ENCODE measurements at regions not wholly inside any gene's neighbourhood (a gene's known extent, or its start where the extent isn't known, plus 50 kb on each side); places are given as distances from the start of the nearest gene placed in this dataset.

DNA sequence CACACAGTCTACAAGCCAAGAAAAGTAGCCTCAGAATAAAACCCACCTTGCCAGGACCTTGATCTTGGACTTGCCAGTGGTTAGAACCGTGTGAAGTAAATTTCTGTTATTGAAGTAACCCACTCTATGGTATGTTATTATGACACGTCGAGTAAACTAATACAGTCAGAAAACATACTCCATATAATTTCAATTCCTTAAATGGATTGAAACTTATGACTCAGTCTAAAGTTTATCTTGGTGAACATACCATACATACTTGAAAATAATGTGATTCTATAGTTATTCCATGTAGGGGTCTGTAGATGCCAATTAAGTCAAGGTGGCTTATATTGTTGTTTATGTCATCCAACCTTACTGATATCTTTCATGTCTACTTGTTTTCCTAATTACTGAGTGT, 950.7 kb downstream of the TLE4 start:
- no peaks in the 10 kb centered on the region for H3K79me2 ChIP-seq
- no peak overlapping the region for H2AFZ ChIP-seq
- H3K4me3 ChIP-seq = no peak overlapping the region
- H3K9me2 ChIP-seq (replicated peaks; ENCODE audit: insufficient read depth) = no peaks in the 10 kb centered on the region
- no peaks in the 10 kb centered on the region for H4K20me1 ChIP-seq (ENCODE audit: insufficient read depth, poor library complexity, severe bottlenecking)
- no peak for DNase-seq (ENCODE audit: low spot score)
- no peaks in the 10 kb centered on the region for H3K9me3 ChIP-seq (ENCODE audit: low read depth)
- 94% methylated on average over 3 of the region's 3 CpGs for WGBS (ENCODE audit: low lambda C conversion rate, missing lambda C conversion rate)
- H3K27ac ChIP-seq = no peak overlapping the region
- no peak overlapping the region for H3K4me2 ChIP-seq
- TF ChIP-seq, protein P1, sequence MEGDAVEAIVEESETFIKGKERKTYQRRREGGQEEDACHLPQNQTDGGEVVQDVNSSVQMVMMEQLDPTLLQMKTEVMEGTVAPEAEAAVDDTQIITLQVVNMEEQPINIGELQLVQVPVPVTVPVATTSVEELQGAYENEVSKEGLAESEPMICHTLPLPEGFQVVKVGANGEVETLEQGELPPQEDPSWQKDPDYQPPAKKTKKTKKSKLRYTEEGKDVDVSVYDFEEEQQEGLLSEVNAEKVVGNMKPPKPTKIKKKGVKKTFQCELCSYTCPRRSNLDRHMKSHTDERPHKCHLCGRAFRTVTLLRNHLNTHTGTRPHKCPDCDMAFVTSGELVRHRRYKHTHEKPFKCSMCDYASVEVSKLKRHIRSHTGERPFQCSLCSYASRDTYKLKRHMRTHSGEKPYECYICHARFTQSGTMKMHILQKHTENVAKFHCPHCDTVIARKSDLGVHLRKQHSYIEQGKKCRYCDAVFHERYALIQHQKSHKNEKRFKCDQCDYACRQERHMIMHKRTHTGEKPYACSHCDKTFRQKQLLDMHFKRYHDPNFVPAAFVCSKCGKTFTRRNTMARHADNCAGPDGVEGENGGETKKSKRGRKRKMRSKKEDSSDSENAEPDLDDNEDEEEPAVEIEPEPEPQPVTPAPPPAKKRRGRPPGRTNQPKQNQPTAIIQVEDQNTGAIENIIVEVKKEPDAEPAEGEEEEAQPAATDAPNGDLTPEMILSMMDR (IDR thresholded peaks at IDR 0.05; ENCODE audit: poor library complexity) = no peak
- TF ChIP-seq EZH2 (IDR thresholded peaks at IDR 0.05; ENCODE audit: borderline replicate concordance) (no peak), EZH2phosphoT487 (IDR thresholded peaks at IDR 0.05; ENCODE audit: low read depth, severe bottlenecking, unreplicated experiment) (no peak)
- H3K27me3 ChIP-seq = no peaks in the 10 kb centered on the region
- no peaks in the 10 kb centered on the region for H3K36me3 ChIP-seq (replicated peaks; ENCODE audit: insufficient read depth, low read depth)
- H3K4me1 ChIP-seq (ENCODE audit: insufficient read depth) = no peaks in the 10 kb centered on the region

DNA sequence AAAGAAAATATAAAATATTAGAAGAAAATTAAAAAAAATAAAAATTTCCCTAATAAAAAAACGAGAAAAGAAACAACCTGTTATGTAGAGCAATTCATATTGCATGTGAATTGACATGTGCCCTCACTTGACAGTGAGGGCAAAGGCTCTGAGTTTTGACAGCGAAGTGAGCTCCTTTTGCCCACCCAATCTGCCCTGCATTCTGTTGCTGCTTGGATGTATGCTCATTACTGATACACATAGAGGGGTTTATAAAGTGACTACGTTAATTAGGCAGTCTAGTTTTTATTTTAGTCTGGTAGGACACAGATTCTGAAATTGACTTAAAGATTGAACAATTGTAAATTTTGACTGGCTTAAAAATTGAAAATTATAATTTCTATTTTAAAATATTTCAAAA, 949.4 kb downstream of the TLE4 start:
- no peak for DNase-seq (ENCODE audit: low spot score)
- H2AFZ ChIP-seq = no peak overlapping the region
- H3K9me3 ChIP-seq (ENCODE audit: low read depth) = no peaks in the 10 kb centered on the region
- H3K36me3 ChIP-seq (replicated peaks; ENCODE audit: insufficient read depth, low read depth) = no peaks in the 10 kb centered on the region
- H3K79me2 ChIP-seq = no peaks in the 10 kb centered on the region
- H3K27ac ChIP-seq = no peak overlapping the region
- H3K9me2 ChIP-seq (replicated peaks; ENCODE audit: insufficient read depth) = no peaks in the 10 kb centered on the region
- H4K20me1 ChIP-seq (ENCODE audit: insufficient read depth, poor library complexity, severe bottlenecking) = no peaks in the 10 kb centered on the region
- no peaks in the 10 kb centered on the region for H3K4me1 ChIP-seq (ENCODE audit: insufficient read depth)
- no peak for TF ChIP-seq EZH2phosphoT487 (IDR thresholded peaks at IDR 0.05; ENCODE audit: low read depth, severe bottlenecking, unreplicated experiment)
- TF ChIP-seq, protein P1 (IDR thresholded peaks at IDR 0.05; ENCODE audit: poor library complexity) = no peak
- TF ChIP-seq EZH2 (IDR thresholded peaks at IDR 0.05; ENCODE audit: borderline replicate concordance) = no peak
- H3K27me3 ChIP-seq = no peaks in the 10 kb centered on the region
- WGBS (ENCODE audit: low lambda C conversion rate, missing lambda C conversion rate) = 82% methylated on average over 3 of the region's 3 CpGs
- no peak overlapping the region for H3K4me2 ChIP-seq
- no peak overlapping the region for H3K4me3 ChIP-seq

DNA sequence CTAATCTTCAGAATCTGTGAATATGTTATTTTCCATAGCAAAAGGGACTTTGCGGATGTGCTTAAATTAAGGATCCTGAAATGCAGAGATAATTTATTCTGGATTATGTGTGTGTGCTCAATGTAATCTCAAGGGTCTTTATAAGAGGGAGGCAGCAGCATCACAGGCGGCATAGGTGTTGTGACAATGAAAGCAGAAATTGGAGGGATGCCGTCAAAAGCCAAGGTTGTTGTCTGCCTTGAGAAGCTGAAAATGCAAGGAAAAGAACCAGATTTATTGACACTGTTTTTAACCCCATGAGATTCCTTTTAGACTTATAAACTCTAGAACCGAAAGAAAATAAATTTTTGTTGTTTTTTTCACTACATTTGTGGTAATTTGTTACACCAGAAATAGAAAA, 948.5 kb downstream of the TLE4 start:
- Histone ChIP-seq H4K20me1 (ENCODE audit: insufficient read depth, poor library complexity, severe bottlenecking) (no peaks in the 10 kb centered on the region), H3K27ac (no peak overlapping the region)

More for the DNA sequence above, 948.5 kb downstream of the TLE4 start:
- Histone ChIP-seq H3K79me2 (no peaks in the 10 kb centered on the region), H3K9me2 (replicated peaks; ENCODE audit: insufficient read depth) (no peaks in the 10 kb centered on the region), H3K27me3 (no peaks in the 10 kb centered on the region), H3K4me1 (ENCODE audit: insufficient read depth) (no peaks in the 10 kb centered on the region), H3K4me2 (no peak overlapping the region), H2AFZ (no peak overlapping the region), H3K36me3 (replicated peaks; ENCODE audit: insufficient read depth, low read depth) (no peaks in the 10 kb centered on the region), H3K4me3 (no peak overlapping the region), H3K9me3 (ENCODE audit: low read depth) (no peaks in the 10 kb centered on the region)
- WGBS (ENCODE audit: low lambda C conversion rate, missing lambda C conversion rate) = 96% methylated on average over 4 of the region's 4 CpGs
- TF ChIP-seq EZH2 (IDR thresholded peaks at IDR 0.05; ENCODE audit: borderline replicate concordance) (no peak), EZH2phosphoT487 (IDR thresholded peaks at IDR 0.05; ENCODE audit: low read depth, severe bottlenecking, unreplicated experiment) (no peak)
- TF ChIP-seq, protein P1 (IDR thresholded peaks at IDR 0.05; ENCODE audit: poor library complexity) = no peak
- no peak for DNase-seq (ENCODE audit: low spot score)

Measured in hepatocyte (in vitro differentiated cells).